K562 (cell line): ENCODE measurements at regions not wholly inside any gene's neighbourhood (a gene's known extent, or its start where the extent isn't known, plus 50 kb on each side); places are given as distances from the start of the nearest gene placed in this dataset.

Experiments
- BRF2 ChIP-seq: IDR thresholded peaks from 3 replicates; pipeline ENCODE4 v1.6.1; 2011; ENCODE audit warnings: borderline replicate concordance, mild to moderate bottlenecking; ENCODE audit not compliant: insufficient read length, insufficient read depth
- CC2D1A ChIP-seq: fragments of 450-650 bp; IDR thresholded peaks from 2 replicates; pipeline ENCODE4 v1.6.1; 2017; ENCODE audit warnings: mild to moderate bottlenecking
- DMBX1 ChIP-seq: fragments of 250-450 bp; sonication (Bioruptor Pico); IDR thresholded peaks from 2 replicates; pipeline ENCODE4 v1.8.0; 2022; ENCODE audit warnings: inconsistent platforms, mild to moderate bottlenecking, moderate library complexity, borderline replicate concordance
- HMGN3 ChIP-seq: IDR thresholded peaks from 2 replicates; pipeline ENCODE4 v1.6.1; 2011; ENCODE audit warnings: borderline replicate concordance, low read depth, mild to moderate bottlenecking, mixed read lengths, low read length; ENCODE audit not compliant: insufficient read length; ENCODE audit errors: extremely low read depth
- L3MBTL2 ChIP-seq: fragments of 450-650 bp; IDR thresholded peaks from 2 replicates; pipeline ENCODE4 v1.6.1; 2016; ENCODE audit warnings: mild to moderate bottlenecking, moderate library complexity
- MGA ChIP-seq: fragments of 450-650 bp; IDR thresholded peaks from 2 replicates; pipeline ENCODE4 v1.6.1; 2016; ENCODE audit warnings: mild to moderate bottlenecking, moderate library complexity
- NKRF ChIP-seq: fragments of 450-650 bp; IDR thresholded peaks from 2 replicates; pipeline ENCODE4 v1.6.1; 2016; ENCODE audit warnings: borderline replicate concordance
- RFX1 ChIP-seq: fragments of 450-650 bp; IDR thresholded peaks from 2 replicates; pipeline ENCODE4 v1.6.1; 2016; ENCODE audit warnings: mild to moderate bottlenecking, moderate library complexity
- SP1 ChIP-seq: sonication (generic); formaldehyde crosslinking; IDR thresholded peaks from 2 replicates; pipeline ENCODE4 v1.8.1; 2022; ENCODE audit warnings: mild to moderate bottlenecking, missing genetic modification reagents
- TAL1 ChIP-seq: fragments of 450-650 bp; IDR thresholded peaks from 2 replicates; pipeline ENCODE4 v1.6.1; 2016; ENCODE audit warnings: mild to moderate bottlenecking
- ZFP91 ChIP-seq: sonication (generic); formaldehyde crosslinking; IDR thresholded peaks from 2 replicates; pipeline ENCODE4 v1.8.0; 2022; ENCODE audit warnings: mild to moderate bottlenecking, missing genetic modification reagents

GRCh38 chr2:9142551-9143263, 63.9 kb upstream of the ASAP2 start (continued):
- peak; percentile 93 for TF ChIP-seq L3MBTL2
- peak; percentile 54; the same call in 1 of the 2 replicates for TF ChIP-seq ZFP91 (CRISPR knock-in tag)
- no peak for TF ChIP-seq RFX1
- TF ChIP-seq HMGN3 = peak; percentile 43
- no peak for TF ChIP-seq BRF2
- no peak for TF ChIP-seq DMBX1 (CRISPR knock-in tag)
- TF ChIP-seq SP1 (CRISPR knock-in tag) = peak; percentile 85
- peak; percentile 87 for TF ChIP-seq CC2D1A
- TF ChIP-seq TAL1 = peak; percentile 51; the same call in 1 of the 2 replicates
- no peak for TF ChIP-seq NKRF
- TF ChIP-seq MGA = peak; percentile 81
